SK-N-SH treated with all-trans-retinoic acid at 6 μM for 48 hours (cell line): ENCODE measurements at regions not wholly inside any gene's neighbourhood (a gene's known extent, or its start where the extent isn't known, plus 50 kb on each side); places are given as distances from the start of the nearest gene placed in this dataset.

ENCODE experiments used
- ATAC-seq: fragments of 200-7000 bp; cut with Tn5 transposase; 3 replicates; pipeline ENCODE4 v1.9.1; 2020; ENCODE audit warnings: mild to moderate bottlenecking, moderate library complexity
- ARNTL ChIP-seq: fragments of 450-650 bp; formaldehyde crosslinking; IDR thresholded peaks from 2 replicates; pipeline ENCODE4 v1.5.0; 2020; ENCODE audit warnings: low read depth, mild to moderate bottlenecking, moderate library complexity, borderline replicate concordance
- BACH2 ChIP-seq: fragments of 250-450 bp; sonication (Bioruptor Pico); IDR thresholded peaks from 2 replicates; pipeline ENCODE4 v1.9.0; 2021; ENCODE audit warnings: mild to moderate bottlenecking, borderline replicate concordance
- CSDC2 ChIP-seq: fragments of 250-450 bp; sonication (Bioruptor Pico); IDR thresholded peaks from 2 replicates; pipeline ENCODE4 v1.5.0; 2020; ENCODE audit warnings: mild to moderate bottlenecking, moderate library complexity
- GLIS3 ChIP-seq: fragments of 250-450 bp; sonication (Bioruptor Pico); IDR thresholded peaks from 2 replicates; pipeline ENCODE4 v1.5.0; 2020; ENCODE audit warnings: mild to moderate bottlenecking, moderate library complexity
- PPARA ChIP-seq: fragments of 250-450 bp; sonication (Bioruptor Pico); IDR thresholded peaks from 2 replicates; pipeline ENCODE4 v1.5.0; 2020; ENCODE audit warnings: mild to moderate bottlenecking, borderline replicate concordance
- RARB ChIP-seq: fragments of 250-450 bp; sonication (Bioruptor Pico); IDR thresholded peaks from 2 replicates; pipeline ENCODE4 v1.8.0; 2021; ENCODE audit warnings: mild to moderate bottlenecking, moderate library complexity
- TOX ChIP-seq: fragments of 250-450 bp; sonication (Bioruptor Pico); IDR thresholded peaks from 2 replicates; pipeline ENCODE4 v1.8.0; 2021; ENCODE audit warnings: mild to moderate bottlenecking, moderate library complexity, borderline replicate concordance
- ZFP3 ChIP-seq: fragments of 250-450 bp; sonication (Bioruptor Pico); IDR thresholded peaks from 2 replicates; pipeline ENCODE4 v1.5.0; 2020; ENCODE audit warnings: mild to moderate bottlenecking, moderate library complexity
- ZFP30 ChIP-seq: fragments of 450-650 bp; formaldehyde crosslinking; IDR thresholded peaks from 2 replicates; pipeline ENCODE4 v1.5.0; 2022; ENCODE audit warnings: mild to moderate bottlenecking, moderate library complexity
- ZNF565 ChIP-seq: fragments of 450-650 bp; formaldehyde crosslinking; conservative IDR thresholded peaks from 2 replicates; pipeline ENCODE4 v1.5.0; 2020; ENCODE audit warnings: low read depth, mild to moderate bottlenecking, moderate library complexity
- ZNF70 ChIP-seq: fragments of 450-650 bp; formaldehyde crosslinking; IDR thresholded peaks from 2 replicates; pipeline ENCODE4 v1.5.0; 2020; ENCODE audit warnings: mild to moderate bottlenecking, moderate library complexity
- TF ChIP-seq, protein P1 (sequence below): fragments of 250-450 bp; sonication (Bioruptor Pico); IDR thresholded peaks from 2 replicates; pipeline ENCODE4 v1.5.0; 2020; ENCODE audit warnings: mild to moderate bottlenecking, moderate library complexity
- TF ChIP-seq, protein P2 (sequence below): fragments of 250-450 bp; sonication (Bioruptor Pico); IDR thresholded peaks from 2 replicates; pipeline ENCODE4 v1.5.1; 2021; ENCODE audit warnings: mild to moderate bottlenecking, moderate library complexity
- TF ChIP-seq, protein P3 (sequence below): fragments of 250-450 bp; sonication (Bioruptor Pico); IDR thresholded peaks from 2 replicates; pipeline ENCODE4 v1.8.0; 2020; ENCODE audit warnings: mild to moderate bottlenecking, moderate library complexity, borderline replicate concordance
- TF ChIP-seq, protein P4 (sequence below): fragments of 250-450 bp; sonication (Bioruptor Pico); IDR thresholded peaks from 2 replicates; pipeline ENCODE4 v1.5.1; 2020; ENCODE audit warnings: low read depth, mild to moderate bottlenecking, moderate library complexity

DNA sequence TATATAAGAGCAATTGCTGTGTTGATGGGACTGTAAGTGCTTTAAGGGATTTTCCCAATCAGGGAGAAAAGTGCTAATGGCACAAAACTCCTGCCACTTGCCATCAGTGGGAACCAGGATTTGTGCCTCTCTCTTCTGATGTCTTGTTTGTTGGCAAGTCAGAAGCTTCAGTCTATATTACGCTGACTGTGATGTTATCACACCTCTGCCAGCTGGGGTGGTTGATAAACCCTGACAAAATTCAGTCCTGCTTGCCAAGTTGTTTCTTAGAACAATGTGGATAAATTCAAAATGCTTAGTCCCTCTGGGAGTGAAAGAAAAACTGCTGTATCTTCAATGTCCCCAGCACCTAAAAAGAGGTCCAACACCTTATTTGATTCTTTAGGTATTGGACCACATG, 161.4 kb upstream of the FBXL7 start:
- ATAC-seq = no peak
- TF ChIP-seq GLIS3 = no peak
- TF ChIP-seq RARB (CRISPR knock-in tag) = no peak
- TF ChIP-seq ZNF70 = no peak
- TF ChIP-seq, protein P1, sequence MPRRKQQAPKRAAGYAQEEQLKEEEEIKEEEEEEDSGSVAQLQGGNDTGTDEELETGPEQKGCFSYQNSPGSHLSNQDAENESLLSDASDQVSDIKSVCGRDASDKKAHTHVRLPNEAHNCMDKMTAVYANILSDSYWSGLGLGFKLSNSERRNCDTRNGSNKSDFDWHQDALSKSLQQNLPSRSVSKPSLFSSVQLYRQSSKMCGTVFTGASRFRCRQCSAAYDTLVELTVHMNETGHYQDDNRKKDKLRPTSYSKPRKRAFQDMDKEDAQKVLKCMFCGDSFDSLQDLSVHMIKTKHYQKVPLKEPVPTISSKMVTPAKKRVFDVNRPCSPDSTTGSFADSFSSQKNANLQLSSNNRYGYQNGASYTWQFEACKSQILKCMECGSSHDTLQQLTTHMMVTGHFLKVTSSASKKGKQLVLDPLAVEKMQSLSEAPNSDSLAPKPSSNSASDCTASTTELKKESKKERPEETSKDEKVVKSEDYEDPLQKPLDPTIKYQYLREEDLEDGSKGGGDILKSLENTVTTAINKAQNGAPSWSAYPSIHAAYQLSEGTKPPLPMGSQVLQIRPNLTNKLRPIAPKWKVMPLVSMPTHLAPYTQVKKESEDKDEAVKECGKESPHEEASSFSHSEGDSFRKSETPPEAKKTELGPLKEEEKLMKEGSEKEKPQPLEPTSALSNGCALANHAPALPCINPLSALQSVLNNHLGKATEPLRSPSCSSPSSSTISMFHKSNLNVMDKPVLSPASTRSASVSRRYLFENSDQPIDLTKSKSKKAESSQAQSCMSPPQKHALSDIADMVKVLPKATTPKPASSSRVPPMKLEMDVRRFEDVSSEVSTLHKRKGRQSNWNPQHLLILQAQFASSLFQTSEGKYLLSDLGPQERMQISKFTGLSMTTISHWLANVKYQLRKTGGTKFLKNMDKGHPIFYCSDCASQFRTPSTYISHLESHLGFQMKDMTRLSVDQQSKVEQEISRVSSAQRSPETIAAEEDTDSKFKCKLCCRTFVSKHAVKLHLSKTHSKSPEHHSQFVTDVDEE (CRISPR knock-in tag) = no peak
- TF ChIP-seq TOX = no peak
- no peak for TF ChIP-seq PPARA
- TF ChIP-seq, protein P2, sequence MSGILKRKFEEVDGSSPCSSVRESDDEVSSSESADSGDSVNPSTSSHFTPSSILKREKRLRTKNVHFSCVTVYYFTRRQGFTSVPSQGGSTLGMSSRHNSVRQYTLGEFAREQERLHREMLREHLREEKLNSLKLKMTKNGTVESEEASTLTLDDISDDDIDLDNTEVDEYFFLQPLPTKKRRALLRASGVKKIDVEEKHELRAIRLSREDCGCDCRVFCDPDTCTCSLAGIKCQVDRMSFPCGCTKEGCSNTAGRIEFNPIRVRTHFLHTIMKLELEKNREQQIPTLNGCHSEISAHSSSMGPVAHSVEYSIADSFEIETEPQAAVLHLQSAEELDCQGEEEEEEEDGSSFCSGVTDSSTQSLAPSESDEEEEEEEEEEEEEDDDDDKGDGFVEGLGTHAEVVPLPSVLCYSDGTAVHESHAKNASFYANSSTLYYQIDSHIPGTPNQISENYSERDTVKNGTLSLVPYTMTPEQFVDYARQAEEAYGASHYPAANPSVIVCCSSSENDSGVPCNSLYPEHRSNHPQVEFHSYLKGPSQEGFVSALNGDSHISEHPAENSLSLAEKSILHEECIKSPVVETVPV (CRISPR knock-in tag) = no peak
- TF ChIP-seq, protein P3, sequence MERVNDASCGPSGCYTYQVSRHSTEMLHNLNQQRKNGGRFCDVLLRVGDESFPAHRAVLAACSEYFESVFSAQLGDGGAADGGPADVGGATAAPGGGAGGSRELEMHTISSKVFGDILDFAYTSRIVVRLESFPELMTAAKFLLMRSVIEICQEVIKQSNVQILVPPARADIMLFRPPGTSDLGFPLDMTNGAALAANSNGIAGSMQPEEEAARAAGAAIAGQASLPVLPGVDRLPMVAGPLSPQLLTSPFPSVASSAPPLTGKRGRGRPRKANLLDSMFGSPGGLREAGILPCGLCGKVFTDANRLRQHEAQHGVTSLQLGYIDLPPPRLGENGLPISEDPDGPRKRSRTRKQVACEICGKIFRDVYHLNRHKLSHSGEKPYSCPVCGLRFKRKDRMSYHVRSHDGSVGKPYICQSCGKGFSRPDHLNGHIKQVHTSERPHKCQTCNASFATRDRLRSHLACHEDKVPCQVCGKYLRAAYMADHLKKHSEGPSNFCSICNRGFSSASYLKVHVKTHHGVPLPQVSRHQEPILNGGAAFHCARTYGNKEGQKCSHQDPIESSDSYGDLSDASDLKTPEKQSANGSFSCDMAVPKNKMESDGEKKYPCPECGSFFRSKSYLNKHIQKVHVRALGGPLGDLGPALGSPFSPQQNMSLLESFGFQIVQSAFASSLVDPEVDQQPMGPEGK (CRISPR knock-in tag) = no peak
- TF ChIP-seq CSDC2 (CRISPR knock-in tag) = no peak

DNA sequence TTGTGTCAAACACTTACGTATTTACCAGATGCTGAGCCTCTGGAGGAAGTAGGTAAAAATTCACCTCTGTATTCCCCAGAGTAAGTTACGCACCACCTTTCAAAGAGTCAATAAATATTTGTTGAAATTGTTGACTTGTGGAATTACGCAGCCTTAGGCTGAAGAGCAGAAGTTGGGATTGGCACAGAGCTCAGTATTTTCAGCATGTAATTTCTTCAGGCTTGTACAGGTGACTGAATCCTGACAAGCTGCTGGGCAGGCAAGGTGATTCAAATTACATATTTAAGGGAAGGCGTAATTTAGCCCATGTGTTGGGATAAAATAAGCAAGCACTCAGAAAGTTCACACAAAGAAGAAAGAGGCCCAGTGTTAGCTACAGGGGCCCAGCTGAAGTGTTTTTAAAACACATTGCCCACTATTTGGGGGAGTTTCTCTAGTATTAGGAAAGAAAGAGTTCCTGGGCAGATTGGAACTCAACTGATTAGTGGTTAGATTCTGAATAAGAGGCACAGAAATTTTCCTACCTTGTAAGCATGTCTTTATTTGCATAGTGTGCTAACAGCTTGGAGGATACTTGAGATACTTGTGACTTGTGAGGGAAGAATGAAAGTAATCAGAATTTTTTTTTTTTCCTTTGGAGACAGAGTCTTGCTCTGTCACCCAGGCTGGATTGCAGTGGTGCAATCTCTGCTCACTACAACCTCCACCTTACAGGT, 165.3 kb upstream of the FBXL7 start:
- no peak for TF ChIP-seq ARNTL (CRISPR knock-in tag)
- TF ChIP-seq, protein P3 (CRISPR knock-in tag) = no peak
- TF ChIP-seq ZFP3 (CRISPR knock-in tag) = no peak
- TF ChIP-seq, protein P4, sequence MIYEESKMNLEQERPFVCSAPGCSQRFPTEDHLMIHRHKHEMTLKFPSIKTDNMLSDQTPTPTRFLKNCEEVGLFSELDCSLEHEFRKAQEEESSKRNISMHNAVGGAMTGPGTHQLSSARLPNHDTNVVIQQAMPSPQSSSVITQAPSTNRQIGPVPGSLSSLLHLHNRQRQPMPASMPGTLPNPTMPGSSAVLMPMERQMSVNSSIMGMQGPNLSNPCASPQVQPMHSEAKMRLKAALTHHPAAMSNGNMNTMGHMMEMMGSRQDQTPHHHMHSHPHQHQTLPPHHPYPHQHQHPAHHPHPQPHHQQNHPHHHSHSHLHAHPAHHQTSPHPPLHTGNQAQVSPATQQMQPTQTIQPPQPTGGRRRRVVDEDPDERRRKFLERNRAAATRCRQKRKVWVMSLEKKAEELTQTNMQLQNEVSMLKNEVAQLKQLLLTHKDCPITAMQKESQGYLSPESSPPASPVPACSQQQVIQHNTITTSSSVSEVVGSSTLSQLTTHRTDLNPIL (CRISPR knock-in tag) = no peak
- TF ChIP-seq BACH2 (CRISPR knock-in tag) = no peak
- no peak for TF ChIP-seq ZFP30 (CRISPR knock-in tag)
- TF ChIP-seq, protein P2 (CRISPR knock-in tag) = no peak
- TF ChIP-seq ZNF70 = no peak
- TF ChIP-seq, protein P1 (CRISPR knock-in tag) = no peak
- no peak for TF ChIP-seq ZNF565 (CRISPR knock-in tag)
- no peak for TF ChIP-seq TOX
- TF ChIP-seq, all 23 proteins: peak for 0
- ATAC-seq = no peak
